HL-60 (cell line): ENCODE measurements at regions not wholly inside any gene's neighbourhood (a gene's known extent, or its start where the extent isn't known, plus 50 kb on each side); places are given as distances from the start of the nearest gene placed in this dataset.

ENCODE experiments used
- DNase-seq, 2 experiments: peaks; one replicate each; pipeline ENCODE4 v3.0.0-alpha.2; 2010 to 2020; ENCODE audit warnings: low read depth in 1 of 2, low spot score in 1 of 2
- H3K27ac ChIP-seq: fragments of 250-450 bp; sonication (Bioruptor Pico); replicated peaks from 2 replicates; pipeline ENCODE4 v1.5.1; 2020; ENCODE audit warnings: mild to moderate bottlenecking, moderate library complexity
- H3K27me3 ChIP-seq: fragments of 250-450 bp; sonication (Bioruptor Pico); 2 replicates; pipeline ENCODE4 v1.5.1; 2021; ENCODE audit warnings: mild to moderate bottlenecking, moderate library complexity; ENCODE audit not compliant: insufficient read depth, poor library complexity, severe bottlenecking
- H3K4me3 ChIP-seq: replicated peaks from 2 replicates; pipeline ENCODE4 v1.5.1; 2011; ENCODE audit warnings: mild to moderate bottlenecking, control low read depth, low read length; ENCODE audit not compliant: insufficient read depth
- CTCF ChIP-seq: IDR thresholded peaks from one replicate; pipeline ENCODE4 v1.5.1; 2011; ENCODE audit warnings: low read length, control low read depth, inconsistent platforms; ENCODE audit not compliant: insufficient read depth
- GABPA ChIP-seq: IDR thresholded peaks from 2 replicates; pipeline ENCODE4 v1.6.1; 2012; ENCODE audit warnings: low read depth
- POLR2AphosphoS5 ChIP-seq: IDR thresholded peaks from 2 replicates; pipeline ENCODE4 v1.6.1; 2012; ENCODE audit warnings: low read depth
- REST ChIP-seq: IDR thresholded peaks from 2 replicates; pipeline ENCODE4 v1.6.1; 2012; ENCODE audit warnings: low read depth; ENCODE audit not compliant: insufficient replicate concordance
- SPI1 ChIP-seq: IDR thresholded peaks from 2 replicates; pipeline ENCODE4 v1.6.1; 2012; ENCODE audit warnings: low read depth, mild to moderate bottlenecking, borderline replicate concordance

GRCh38 chr12:46941981-46942380 lies 116.2 kb upstream of the SLC38A4 start:
- no peak for TF ChIP-seq POLR2AphosphoS5
- TF ChIP-seq GABPA = no peak
- TF ChIP-seq CTCF = no peak
- no peak for TF ChIP-seq SPI1
- no peak for TF ChIP-seq REST
- no peak for DNase-seq
- Histone ChIP-seq H3K27me3 (no peaks in the 10 kb centered on the region), H3K27ac (no peak overlapping the region), H3K4me3 (no peak overlapping the region)

GRCh38 chr12:46942579-46942978 lies 116.8 kb upstream of the SLC38A4 start:
- no peak for DNase-seq
- Histone ChIP-seq H3K27me3 (no peaks in the 10 kb centered on the region), H3K4me3 (no peak overlapping the region), H3K27ac (no peak overlapping the region)
- no peak for TF ChIP-seq GABPA
- no peak for TF ChIP-seq CTCF
- TF ChIP-seq SPI1 = no peak
- TF ChIP-seq REST = no peak
- TF ChIP-seq POLR2AphosphoS5 = no peak

GRCh38 chr12:46944088-46944487 lies 118.3 kb upstream of the SLC38A4 start:
- TF ChIP-seq POLR2AphosphoS5 (no peak), CTCF (no peak), REST (no peak), GABPA (no peak), SPI1 (no peak)
- no peak overlapping the region for H3K27ac ChIP-seq
- H3K4me3 ChIP-seq = no peak overlapping the region
- no peak for DNase-seq
- H3K27me3 ChIP-seq = no peaks in the 10 kb centered on the region
